ENCODE measurements at regions not wholly inside any gene's neighbourhood (a gene's known extent, or its start where the extent isn't known, plus 50 kb on each side); places are given as distances from the start of the nearest gene placed in this dataset.

GRCh38 chr2:239752951-239753350 is 272.2 kb downstream of the NDUFA10 start:
- DNase-seq, result peak; percentile 30 to 48 (median 32)
- Mint-ChIP-seq H3K4me3 (peak overlapping the region; percentile 39 to 49), H3K36me3 (no peaks in the 10 kb centered on the region), H3K4me1 (peaks cover 42% of the 10 kb centered on the region), H3K27me3 (ENCODE audit: low read depth in 3 of 3) (peaks cover 1 to 5% (median 4%) of the 10 kb centered on the region in 3 donors), H3K9me3 (peaks cover 0 to 6% (median 1%) of the 10 kb centered on the region in 7 donors), H3K27ac (peak overlapping the region in 1 of 7 donors; percentile 5)
- Histone ChIP-seq H3K36me3 (replicated peaks in 1 of 2; ENCODE audit: control insufficient read depth in 1 of 2, insufficient read depth in 2 of 2, low read length in 2 of 2) (no peaks in the 10 kb centered on the region), H3K4me3 (replicated peaks in 1 of 3; ENCODE audit: low read depth in 2 of 3, low read length in 3 of 3) (no peak overlapping the region), H3K9me3 (replicated peaks in 1 of 2; ENCODE audit: control insufficient read depth in 1 of 2, insufficient read depth in 1 of 2, low read length in 2 of 2) (no peaks in the 10 kb centered on the region), H3K9ac (ENCODE audit: insufficient read depth, low read length, poor library complexity, severe bottlenecking) (no peak overlapping the region), H3K27ac (ENCODE audit: low read depth in 1 of 2, low read length in 2 of 2) (no peak overlapping the region), H3K4me2 (replicated peaks; ENCODE audit: extremely low read depth, low read length, poor library complexity, severe bottlenecking) (no peak overlapping the region), H3K27me3 (ENCODE audit: control insufficient read depth in 2 of 2, insufficient read depth in 2 of 2, low read length in 2 of 2) (peaks cover 0 to 2% of the 10 kb centered on the region in 2 donors), H3K4me1 (ENCODE audit: control insufficient read depth in 1 of 2, insufficient read depth in 2 of 2, low read length in 2 of 2) (peaks cover 31 to 34% of the 10 kb centered on the region in 2 donors), H4K20me1 (ENCODE audit: insufficient read depth, low read length) (no peaks in the 10 kb centered on the region), H3K79me2 (ENCODE audit: insufficient read depth, low read length) (no peaks in the 10 kb centered on the region), H2AFZ (ENCODE audit: insufficient read depth, low read depth, low read length, poor library complexity, severe bottlenecking) (peak overlapping the region; percentile 55)
- no peak for TF ChIP-seq CTCF (IDR thresholded peaks at IDR 0.05)
- intact Hi-C loops (cut with micrococcal nuclease), result no loop called here
- 54% methylated on average over 6 of the region's 13 CpGs for WGBS (ENCODE audit: insufficient coverage)

GRCh38 chr2:239751679-239752355 is 273.3 kb downstream of the NDUFA10 start:
- H3K9me3 ChIP-seq (replicated peaks in 1 of 2; ENCODE audit: control insufficient read depth in 1 of 2, insufficient read depth in 1 of 2, low read length in 2 of 2), result no peaks in the 10 kb centered on the region
- intact Hi-C loops (cut with micrococcal nuclease), result no loop called here
- DNase-seq, result peak; percentile 9 to 43 (median 39)
- H3K9me3 Mint-ChIP-seq, result peaks cover 0 to 4% (median 0%) of the 10 kb centered on the region in 7 donors
- peak overlapping the region in 1 of 7 donors; percentile 34 for H3K27ac Mint-ChIP-seq
- peak overlapping the region in 1 of 3 experiments; percentile 52 for H3K4me3 ChIP-seq (replicated peaks in 1 of 3; ENCODE audit: low read depth in 2 of 3, low read length in 3 of 3)
- peaks cover 28 to 40% of the 10 kb centered on the region in 2 donors for H3K4me1 ChIP-seq (ENCODE audit: control insufficient read depth in 1 of 2, insufficient read depth in 2 of 2, low read length in 2 of 2)
- H3K79me2 ChIP-seq (ENCODE audit: insufficient read depth, low read length), result no peaks in the 10 kb centered on the region
- peaks cover 43% of the 10 kb centered on the region for H3K4me1 Mint-ChIP-seq
- H3K9ac ChIP-seq (ENCODE audit: insufficient read depth, low read length, poor library complexity, severe bottlenecking), result peak overlapping the region; percentile 42
- peaks cover 0 to 4% (median 3%) of the 10 kb centered on the region in 3 donors for H3K27me3 Mint-ChIP-seq (ENCODE audit: low read depth in 3 of 3)
- peak overlapping the region; percentile 69 for H3K4me2 ChIP-seq (replicated peaks; ENCODE audit: extremely low read depth, low read length, poor library complexity, severe bottlenecking)
- no peaks in the 10 kb centered on the region for H3K27me3 ChIP-seq (ENCODE audit: control insufficient read depth in 2 of 2, insufficient read depth in 2 of 2, low read length in 2 of 2)
- H3K36me3 ChIP-seq (replicated peaks in 1 of 2; ENCODE audit: control insufficient read depth in 1 of 2, insufficient read depth in 2 of 2, low read length in 2 of 2), result no peaks in the 10 kb centered on the region
- TF ChIP-seq CTCF (IDR thresholded peaks at IDR 0.05), result no peak
- WGBS (ENCODE audit: insufficient coverage), result 45% methylated on average over 15 of the region's 24 CpGs
- no peak overlapping the region for H3K27ac ChIP-seq (ENCODE audit: low read depth in 1 of 2, low read length in 2 of 2)
- H3K4me3 Mint-ChIP-seq, result peak overlapping the region; percentile 31 to 59
- H3K36me3 Mint-ChIP-seq, result no peaks in the 10 kb centered on the region
- H4K20me1 ChIP-seq (ENCODE audit: insufficient read depth, low read length), result no peaks in the 10 kb centered on the region
- H2AFZ ChIP-seq (ENCODE audit: insufficient read depth, low read depth, low read length, poor library complexity, severe bottlenecking), result peak overlapping the region; percentile 72
